PC-3 (cell line): ENCODE measurements at regions not wholly inside any gene's neighbourhood (a gene's known extent, or its start where the extent isn't known, plus 50 kb on each side); places are given as distances from the start of the nearest gene placed in this dataset.

Experiments
- ATAC-seq: fragments of 200-7000 bp; cut with Tn5 transposase; 2 replicates; pipeline ENCODE4 v1.9.1; 2020; ENCODE audit warnings: mild to moderate bottlenecking, moderate library complexity
- BruUV-seq: library from RNA; stranded (reverse); fragments of 400-500 nt; replicated peaks from 2 replicates; lab custom pipeline; 2021; lab: Mats Ljungman, UMichigan
- CTCF ChIA-PET: fragments of 300-600 bp; sonication (Branson Sonifier 250); formaldehyde crosslinking; loops from one replicate; lab custom pipeline; 2022; ENCODE audit warnings: antibody characterized with exemption; lab: Charles Lee
- POLR2A ChIA-PET: fragments of 300-600 bp; sonication (Branson Sonifier 250); formaldehyde crosslinking; loops from one replicate; lab custom pipeline; 2022; ENCODE audit warnings: antibody characterized with exemption; ENCODE audit not compliant: unreplicated experiment; lab: Charles Lee
- DNase-seq: peaks from one replicate; pipeline ENCODE4 v3.0.0-alpha.2; 2015
- H2AFZ ChIP-seq: fragments of 300-600 bp; sonication (generic); 2 replicates; pipeline ENCODE4 v1.6.0; 2016; ENCODE audit warnings: antibody characterized with exemption, low read length
- H3F3A ChIP-seq: fragments of 300-600 bp; sonication (generic); one replicate; pipeline ENCODE4 v1.6.0; 2017; ENCODE audit warnings: antibody characterized with exemption, low read length, control low read depth, mild to moderate bottlenecking; ENCODE audit not compliant: unreplicated experiment
- H3K27ac ChIP-seq: fragments of 300-600 bp; sonication (generic); 2 replicates; pipeline ENCODE4 v1.5.1; 2016; ENCODE audit warnings: mild to moderate bottlenecking, low read length
- H3K27me3 ChIP-seq: fragments of 300-600 bp; sonication (generic); 2 replicates; pipeline ENCODE4 v1.6.1; 2016; ENCODE audit warnings: low read length, mixed read lengths
- H3K36me3 ChIP-seq: fragments of 300-600 bp; sonication (generic); 2 replicates; pipeline ENCODE4 v1.6.1; 2016; ENCODE audit warnings: low read depth, mixed run types, low read length, mixed read lengths
- H3K4me1 ChIP-seq: fragments of 300-600 bp; sonication (generic); 2 replicates; pipeline ENCODE4 v1.5.1; 2016; ENCODE audit warnings: low read length; ENCODE audit not compliant: insufficient read depth
- H3K4me2 ChIP-seq: fragments of 300-600 bp; sonication (generic); 2 replicates; pipeline ENCODE4 v1.6.0; 2016; ENCODE audit warnings: low read length
- H3K4me3 ChIP-seq: fragments of 300-600 bp; sonication (generic); 2 replicates; pipeline ENCODE4 v1.5.1; 2016; ENCODE audit warnings: mild to moderate bottlenecking, low read length, mixed read lengths
- H3K79me2 ChIP-seq: fragments of 300-600 bp; sonication (generic); 2 replicates; pipeline ENCODE4 v1.6.1; 2017; ENCODE audit warnings: low read length, mixed read lengths
- H3K9ac ChIP-seq: fragments of 300-600 bp; sonication (generic); 2 replicates; pipeline ENCODE4 v1.6.0; 2016; ENCODE audit warnings: mild to moderate bottlenecking, low read length
- H3K9me2 ChIP-seq: fragments of 300-600 bp; sonication (generic); replicated peaks from 2 replicates; pipeline ENCODE4 v1.6.1; 2016; ENCODE audit warnings: mixed run types, low read length, mixed read lengths
- H3K9me3 ChIP-seq: fragments of 300-600 bp; sonication (generic); 2 replicates; pipeline ENCODE4 v1.6.1; 2016; ENCODE audit warnings: low read length, mixed read lengths
- H4K20me1 ChIP-seq: fragments of 300-600 bp; sonication (generic); 2 replicates; pipeline ENCODE4 v1.6.1; 2016; ENCODE audit warnings: low read length, mixed read lengths
- CTCF ChIP-seq: fragments of 300-600 bp; sonication (generic); conservative IDR thresholded peaks from 2 replicates; pipeline ENCODE4 v1.5.1; 2017; ENCODE audit warnings: antibody characterized with exemption, low read depth, mild to moderate bottlenecking, low read length
- EZH2 ChIP-seq: fragments of 300-600 bp; sonication (generic); IDR thresholded peaks from one replicate; pipeline ENCODE4 v1.6.1; 2017; ENCODE audit warnings: antibody characterized with exemption, mild to moderate bottlenecking, low read length; ENCODE audit not compliant: unreplicated experiment
- EZH2phosphoT487 ChIP-seq: fragments of 300-600 bp; sonication (generic); IDR thresholded peaks from 2 replicates; pipeline ENCODE4 v1.6.1; 2018; ENCODE audit warnings: mild to moderate bottlenecking, antibody characterized with exemption, low read length, borderline replicate concordance
- intact Hi-C: fragments of 100-400 bp; cut with micrococcal nuclease; formaldehyde crosslinking; loops from 2 replicates; pipeline ENCODE4 v1.9.0; 2023

GRCh38 chr6:12456343-12456742 is 166.2 kb downstream of the EDN1 start:
- no TSS peak for BruUV-seq
- DNase-seq, result no peak
- ATAC-seq, result no peak
- Histone ChIP-seq H3K4me3 (no peak overlapping the region), H3K79me2 (no peaks in the 10 kb centered on the region), H3K9ac (no peak overlapping the region), H2AFZ (no peak overlapping the region), H3K27ac (no peak overlapping the region), H3K27me3 (no peaks in the 10 kb centered on the region), H3K9me3 (no peaks in the 10 kb centered on the region), H3K36me3 (0 out of 2 replicates have a peak, but pooled peaks cover 2% of the 10 kb centered on the region), H3K4me2 (no peak overlapping the region), H3K4me1 (no peaks in the 10 kb centered on the region), H3K9me2 (no peaks in the 10 kb centered on the region), H4K20me1 (no peaks in the 10 kb centered on the region), H3F3A (no peaks in the 10 kb centered on the region)
- no peak for TF ChIP-seq EZH2phosphoT487
- TF ChIP-seq EZH2, result no peak
- TF ChIP-seq CTCF, result no peak
- ChIA-PET CTCF (no interaction called here), POLR2A (no interaction called here)
- intact Hi-C loops, result no loop called here

- intact Hi-C loops, result no loop called here
- Histone ChIP-seq H3K4me3 (no peak overlapping the region), H3K4me2 (no peak overlapping the region), H4K20me1 (no peaks in the 10 kb centered on the region), H3F3A (no peaks in the 10 kb centered on the region), H3K9ac (no peak overlapping the region), H3K36me3 (0 out of 2 replicates have a peak, but pooled peaks cover 2% of the 10 kb centered on the region), H3K9me3 (no peaks in the 10 kb centered on the region), H3K27ac (no peak overlapping the region), H3K4me1 (no peaks in the 10 kb centered on the region), H3K27me3 (no peaks in the 10 kb centered on the region), H3K9me2 (no peaks in the 10 kb centered on the region), H2AFZ (no peak overlapping the region), H3K79me2 (no peaks in the 10 kb centered on the region)
- CTCF ChIA-PET, result no interaction called here
- POLR2A ChIA-PET, result no interaction called here
- TF ChIP-seq EZH2, result no peak
- TF ChIP-seq EZH2phosphoT487, result no peak
- no peak for TF ChIP-seq CTCF
- BruUV-seq, result no TSS peak
- no peak for ATAC-seq
- no peak for DNase-seq
Observed at GRCh38 chr6:12457094-12457493, 166.9 kb downstream of the EDN1 start.

GRCh38 chr6:12458558-12458957 is 168.4 kb downstream of the EDN1 start:
- BruUV-seq, result no TSS peak
- H3F3A ChIP-seq, result no peaks in the 10 kb centered on the region
- no peaks in the 10 kb centered on the region for H3K4me1 ChIP-seq
- no peak overlapping the region for H3K27ac ChIP-seq
- no peaks in the 10 kb centered on the region for H3K36me3 ChIP-seq
- no peak overlapping the region for H3K4me2 ChIP-seq
- H3K9me3 ChIP-seq, result no peaks in the 10 kb centered on the region
- no peak overlapping the region for H2AFZ ChIP-seq
- no peaks in the 10 kb centered on the region for H3K9me2 ChIP-seq
- ChIA-PET CTCF (no interaction called here), POLR2A (no interaction called here)
- intact Hi-C loops, result no loop called here
- H3K27me3 ChIP-seq, result no peaks in the 10 kb centered on the region
- TF ChIP-seq EZH2 (no peak), EZH2phosphoT487 (no peak), CTCF (no peak)
- DNase-seq (no peak), ATAC-seq (no peak)
- H3K4me3 ChIP-seq, result no peak overlapping the region
- H3K9ac ChIP-seq, result no peak overlapping the region
- H4K20me1 ChIP-seq, result no peaks in the 10 kb centered on the region
- no peaks in the 10 kb centered on the region for H3K79me2 ChIP-seq
